ENCODE measurements at regions not wholly inside any gene's neighbourhood (a gene's known extent, or its start where the extent isn't known, plus 50 kb on each side); places are given as distances from the start of the nearest gene placed in this dataset.

- no peak for TF ChIP-seq EP300 (IDR thresholded peaks at IDR 0.05)
- TF ChIP-seq, protein P1, sequence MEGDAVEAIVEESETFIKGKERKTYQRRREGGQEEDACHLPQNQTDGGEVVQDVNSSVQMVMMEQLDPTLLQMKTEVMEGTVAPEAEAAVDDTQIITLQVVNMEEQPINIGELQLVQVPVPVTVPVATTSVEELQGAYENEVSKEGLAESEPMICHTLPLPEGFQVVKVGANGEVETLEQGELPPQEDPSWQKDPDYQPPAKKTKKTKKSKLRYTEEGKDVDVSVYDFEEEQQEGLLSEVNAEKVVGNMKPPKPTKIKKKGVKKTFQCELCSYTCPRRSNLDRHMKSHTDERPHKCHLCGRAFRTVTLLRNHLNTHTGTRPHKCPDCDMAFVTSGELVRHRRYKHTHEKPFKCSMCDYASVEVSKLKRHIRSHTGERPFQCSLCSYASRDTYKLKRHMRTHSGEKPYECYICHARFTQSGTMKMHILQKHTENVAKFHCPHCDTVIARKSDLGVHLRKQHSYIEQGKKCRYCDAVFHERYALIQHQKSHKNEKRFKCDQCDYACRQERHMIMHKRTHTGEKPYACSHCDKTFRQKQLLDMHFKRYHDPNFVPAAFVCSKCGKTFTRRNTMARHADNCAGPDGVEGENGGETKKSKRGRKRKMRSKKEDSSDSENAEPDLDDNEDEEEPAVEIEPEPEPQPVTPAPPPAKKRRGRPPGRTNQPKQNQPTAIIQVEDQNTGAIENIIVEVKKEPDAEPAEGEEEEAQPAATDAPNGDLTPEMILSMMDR (IDR thresholded peaks at IDR 0.05) = no peak
- TF ChIP-seq POLR2A (IDR thresholded peaks at IDR 0.05; ENCODE audit: low read depth) = no peak
- no peak for TF ChIP-seq POLR2AphosphoS5 (IDR thresholded peaks at IDR 0.05)
Measured at GRCh38 chr5:121325930-121326329, 525.8 kb upstream of the FTMT start.
